SK-N-MC (cell line): ENCODE measurements at regions not wholly inside any gene's neighbourhood (a gene's known extent, or its start where the extent isn't known, plus 50 kb on each side); places are given as distances from the start of the nearest gene placed in this dataset.

Experiments used
- DNase-seq: peaks from one replicate; pipeline ENCODE4 v3.0.0-alpha.2; 2011; ENCODE audit warnings: low read depth, low spot score
- H3K27ac ChIP-seq: fragments of 200-600 bp; sonication (generic); 2 replicates; pipeline ENCODE4 v1.5.1; 2016; ENCODE audit warnings: mixed run types
- H3K36me3 ChIP-seq: fragments of 200-600 bp; sonication (generic); 2 replicates; pipeline ENCODE4 v1.6.1; 2017; ENCODE audit warnings: antibody characterized with exemption, low read length, mixed read lengths; ENCODE audit not compliant: insufficient read depth
- H3K4me3 ChIP-seq: fragments of 200-600 bp; sonication (generic); 2 replicates; pipeline ENCODE4 v1.5.1; 2016
- H3K9ac ChIP-seq: fragments of 200-600 bp; sonication (generic); 2 replicates; pipeline ENCODE4 v1.8.0; 2017; ENCODE audit warnings: mixed run types, mixed read lengths; ENCODE audit not compliant: insufficient read length
- H3K9me3 ChIP-seq: fragments of 200-600 bp; sonication (generic); 2 replicates; pipeline ENCODE4 v1.6.1; 2017; ENCODE audit warnings: low read depth, mild to moderate bottlenecking, antibody characterized with exemption, low read length, moderate library complexity, mixed read lengths
- EZH2 ChIP-seq: fragments of 200-600 bp; sonication (generic); IDR thresholded peaks from one replicate; pipeline ENCODE4 v1.6.1; 2017; ENCODE audit warnings: antibody characterized with exemption
- FOXP2 ChIP-seq: optimal IDR thresholded peaks from 2 replicates; pipeline ENCODE3; 2011; ENCODE audit warnings: mild to moderate bottlenecking, moderate library complexity; ENCODE audit not compliant: insufficient read depth; ENCODE audit errors: extremely low read length, control extremely low read depth
- POLR2AphosphoS5 ChIP-seq: IDR thresholded peaks from 2 replicates; pipeline ENCODE4 v1.6.1; 2012; ENCODE audit warnings: mild to moderate bottlenecking, low read depth, low read length, borderline replicate concordance

DNA sequence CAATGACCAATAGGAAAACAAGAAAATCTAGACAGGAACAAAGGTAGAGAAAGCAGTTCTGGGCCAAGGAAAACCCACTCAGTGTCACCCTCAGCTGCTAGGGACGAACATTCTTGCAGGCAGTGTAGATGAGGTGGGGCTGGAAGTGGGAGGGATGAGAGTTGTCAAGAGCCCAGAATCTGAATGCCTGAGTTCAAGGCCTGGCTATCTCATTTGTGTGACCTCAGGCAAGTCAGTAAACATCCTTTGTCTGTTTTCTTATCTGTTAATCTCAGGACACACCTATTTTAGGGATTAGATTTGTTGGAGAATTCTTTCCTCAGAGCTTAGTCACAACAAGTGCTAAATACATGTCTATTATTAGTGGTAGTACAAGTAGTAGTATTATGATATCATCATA, 50.9 kb upstream of the KIF16B start:
- no peak for DNase-seq
- Histone ChIP-seq H3K9ac (no peak overlapping the region), H3K27ac (no peak overlapping the region), H3K4me3 (no peak overlapping the region), H3K9me3 (no peaks in the 10 kb centered on the region), H3K36me3 (no peaks in the 10 kb centered on the region)
- no peak for TF ChIP-seq FOXP2
- no peak for TF ChIP-seq EZH2
- TF ChIP-seq POLR2AphosphoS5 = no peak
